CD4-positive, alpha-beta memory T cell (primary cell): ENCODE measurements at regions not wholly inside any gene's neighbourhood (a gene's known extent, or its start where the extent isn't known, plus 50 kb on each side); places are given as distances from the start of the nearest gene placed in this dataset.

Experiments
- CTCF ChIA-PET: fragments of 350-600 bp; sonication (Branson Sonifier 250); formaldehyde crosslinking; loops from one replicate; lab custom pipeline; 2021; ENCODE audit warnings: inconsistent platforms; ENCODE audit not compliant: partially characterized antibody; lab: Charles Lee
- POLR2A ChIA-PET: fragments of 350-600 bp; sonication (Branson Sonifier 250); formaldehyde crosslinking; loops from one replicate; lab custom pipeline; 2021; ENCODE audit not compliant: partially characterized antibody; lab: Charles Lee
- DNase-seq, 5 donors: peaks; one replicate each; pipeline versions ENCODE4 v3.0.0 to v3.0.0-alpha.2; 2020 to 2022; ENCODE audit warnings: mixed read lengths in 1 of 5
- H3K27ac ChIP-seq: one replicate; pipeline ENCODE4 v1.7.0; 2013; ENCODE audit warnings: low read depth, low read length
- H3K27me3 ChIP-seq: 2 replicates; pipeline ENCODE4 v1.7.0; 2013; ENCODE audit warnings: mild to moderate bottlenecking, low read length, moderate library complexity; ENCODE audit not compliant: insufficient read depth
- H3K36me3 ChIP-seq: 2 replicates; pipeline ENCODE4 v1.7.0; 2013; ENCODE audit warnings: mild to moderate bottlenecking, low read length, moderate library complexity; ENCODE audit not compliant: insufficient read depth
- H3K4me1 ChIP-seq: 2 replicates; pipeline ENCODE4 v1.7.0; 2013; ENCODE audit warnings: mild to moderate bottlenecking, low read length, moderate library complexity; ENCODE audit not compliant: insufficient read depth
- H3K4me3 ChIP-seq, 2 donors: one replicate each; pipeline ENCODE4 v1.7.0; 2013; ENCODE audit warnings: low read length in 2 of 2, mild to moderate bottlenecking in 1 of 2
- H3K9me3 ChIP-seq, 2 donors: one replicate each; pipeline ENCODE4 v1.7.0; 2013; ENCODE audit warnings: low read length in 2 of 2, control low read depth in 1 of 2; ENCODE audit not compliant: control insufficient read depth in 1 of 2
- H3K27ac Mint-ChIP-seq, 7 donors: one replicate each; pipeline ENCODE4 v1.8.0; 2020 to 2021; ENCODE audit warnings: mixed read lengths in 7 of 7, mild to moderate bottlenecking in 6 of 7, inconsistent platforms in 3 of 7, moderate library complexity in 3 of 7
- H3K27me3 Mint-ChIP-seq, 2 donors: one replicate each; pipeline ENCODE4 v1.8.0; 2020 to 2021; ENCODE audit warnings: mixed read lengths in 2 of 2
- H3K36me3 Mint-ChIP-seq, 2 donors: one replicate each; pipeline ENCODE4 v1.8.0; 2020 to 2021; ENCODE audit warnings: mixed read lengths in 2 of 2, inconsistent platforms in 1 of 2, mild to moderate bottlenecking in 1 of 2
- H3K4me1 Mint-ChIP-seq, 4 donors: one replicate each; pipeline ENCODE4 v1.8.0; 2020 to 2021; ENCODE audit warnings: mixed read lengths in 4 of 4, mild to moderate bottlenecking in 1 of 4
- H3K4me3 Mint-ChIP-seq, 8 donors: one replicate each; pipeline ENCODE4 v1.8.0; 2020 to 2021; ENCODE audit warnings: mixed read lengths in 8 of 8, mild to moderate bottlenecking in 7 of 8, moderate library complexity in 6 of 8, inconsistent platforms in 3 of 8
- H3K9me3 Mint-ChIP-seq, 8 donors: one replicate each; pipeline ENCODE4 v1.8.0; 2020 to 2021; ENCODE audit warnings: mixed read lengths in 8 of 8, mild to moderate bottlenecking in 5 of 8, inconsistent platforms in 3 of 8, moderate library complexity in 1 of 8
- intact Hi-C: fragments of 100-400 bp; cut with micrococcal nuclease; formaldehyde crosslinking; loops from one replicate; pipeline ENCODE4 v1.15.1; 2023

DNA sequence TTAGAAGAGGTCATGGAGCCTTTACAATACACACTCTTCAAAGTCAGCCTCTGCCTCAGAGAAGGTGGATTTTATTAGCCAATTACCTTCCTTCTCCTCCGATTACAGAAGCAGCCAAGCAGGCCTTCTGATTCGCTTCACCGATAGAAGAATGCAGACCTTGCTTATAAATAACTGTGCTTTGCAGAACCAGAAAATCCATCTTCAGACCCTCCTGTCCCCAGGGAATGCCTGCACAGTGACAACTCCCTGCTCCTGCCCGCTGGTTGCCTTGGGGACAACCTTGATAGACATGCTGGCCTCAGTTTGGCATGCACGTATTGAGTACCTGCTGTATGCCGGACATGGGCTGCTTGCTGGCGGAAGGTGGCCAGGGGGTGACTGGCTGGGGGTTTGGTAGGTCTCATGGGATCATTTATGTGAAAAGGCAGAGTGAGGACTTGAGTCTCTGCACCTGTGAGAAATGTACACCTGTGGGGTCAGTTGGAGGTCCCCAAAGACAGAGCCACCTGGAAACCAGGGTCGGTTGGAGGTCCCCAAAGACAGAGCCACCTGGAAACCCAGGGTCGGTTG lies 1238.7 kb downstream of the BRD1 start:
- H3K4me1 Mint-ChIP-seq = no peaks in the 10 kb centered on the region
- no peaks in the 10 kb centered on the region for H3K36me3 Mint-ChIP-seq
- H3K9me3 Mint-ChIP-seq = no peaks in the 10 kb centered on the region
- ChIA-PET CTCF (no interaction called here), POLR2A (no interaction called here)
- Histone ChIP-seq H3K27me3 (no peaks in the 10 kb centered on the region), H3K36me3 (no peaks in the 10 kb centered on the region), H3K27ac (no peak overlapping the region), H3K4me1 (no peaks in the 10 kb centered on the region), H3K4me3 (no peak overlapping the region), H3K9me3 (no peaks in the 10 kb centered on the region)
- H3K27ac Mint-ChIP-seq = no peak overlapping the region
- intact Hi-C loops = no loop called here
- no peak for DNase-seq
- H3K4me3 Mint-ChIP-seq = no peak overlapping the region
- peaks cover 0 to 2% of the 10 kb centered on the region in 2 donors for H3K27me3 Mint-ChIP-seq

DNA sequence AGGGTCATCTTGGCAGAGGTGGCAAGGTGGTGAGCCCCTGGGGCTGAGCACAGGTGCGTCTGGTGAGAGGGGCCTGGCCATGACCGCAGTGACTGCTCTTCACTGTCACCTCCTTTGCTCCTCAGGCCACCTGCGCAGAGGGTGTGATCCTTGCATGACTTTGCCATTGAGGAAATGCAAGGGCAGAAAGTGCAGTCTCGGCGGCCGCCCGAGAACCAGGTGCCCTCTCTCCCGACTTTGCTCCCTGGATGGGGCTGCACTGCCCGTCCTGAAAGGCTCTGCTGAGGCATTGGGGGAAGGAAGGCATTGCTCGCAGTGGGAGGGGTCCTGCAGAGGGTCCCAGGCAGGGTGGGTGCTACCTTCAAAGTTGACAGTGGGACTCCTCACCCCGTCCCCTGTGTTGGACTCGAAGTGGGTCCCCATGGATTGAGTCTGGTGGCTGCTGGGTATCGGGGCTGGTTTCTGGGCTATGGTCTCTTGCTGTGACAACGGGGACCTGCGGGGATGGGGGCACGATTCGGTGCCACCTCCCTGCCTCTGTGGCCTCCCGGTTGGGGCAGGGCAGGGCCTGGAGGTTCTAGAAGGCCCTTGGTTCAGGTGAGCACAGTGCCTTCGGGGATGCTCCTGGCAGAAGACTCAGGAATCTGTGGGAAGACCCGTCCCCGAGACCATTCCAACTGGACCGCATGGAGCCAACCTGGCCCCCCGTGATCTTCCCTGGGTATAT lies 1239.4 kb downstream of the BRD1 start:
- H3K27ac ChIP-seq = no peak overlapping the region
- Mint-ChIP-seq H3K27ac (no peak overlapping the region), H3K27me3 (peaks cover 0 to 2% of the 10 kb centered on the region in 2 donors), H3K4me1 (no peaks in the 10 kb centered on the region), H3K9me3 (no peaks in the 10 kb centered on the region), H3K4me3 (no peak overlapping the region), H3K36me3 (no peaks in the 10 kb centered on the region)
- no peaks in the 10 kb centered on the region for H3K27me3 ChIP-seq
- ChIA-PET POLR2A (no interaction called here), CTCF (no interaction called here)
- intact Hi-C loops = no loop called here
- no peak overlapping the region for H3K4me3 ChIP-seq
- no peaks in the 10 kb centered on the region for H3K36me3 ChIP-seq
- no peaks in the 10 kb centered on the region for H3K4me1 ChIP-seq
- no peak for DNase-seq
- no peaks in the 10 kb centered on the region for H3K9me3 ChIP-seq

DNA sequence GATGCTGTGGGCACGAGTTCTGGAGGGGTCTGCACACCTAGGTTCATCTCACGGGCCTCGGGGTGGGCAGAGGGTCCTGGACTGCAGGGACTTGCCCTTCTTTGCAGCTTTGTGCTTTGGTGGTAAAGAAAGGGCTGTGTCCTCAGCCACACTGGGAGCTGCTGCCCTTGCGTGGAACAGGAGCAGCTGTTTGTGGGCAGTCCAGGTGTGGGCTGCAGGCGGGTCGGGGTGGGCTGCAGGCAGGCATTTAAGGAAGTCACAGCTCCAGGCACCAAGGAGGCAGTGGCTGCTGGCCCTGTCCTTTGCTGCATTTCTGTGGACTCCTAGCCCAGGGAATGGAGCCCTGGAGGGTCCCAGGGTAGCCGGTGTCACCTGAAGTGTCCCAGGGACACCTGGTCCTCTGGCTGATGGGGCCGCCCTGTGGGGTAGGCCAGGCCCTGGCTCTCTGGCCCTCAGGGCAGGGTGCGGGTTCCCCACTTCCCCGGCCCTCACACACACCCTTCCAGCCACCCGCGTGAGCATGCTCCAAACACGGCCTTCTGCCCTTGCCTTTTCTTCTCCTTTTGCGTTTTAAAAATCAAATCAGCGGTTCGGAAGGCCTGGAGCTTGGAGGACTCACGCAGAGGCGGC lies 1240.3 kb downstream of the BRD1 start:
- DNase-seq = no peak
- Mint-ChIP-seq H3K36me3 (no peaks in the 10 kb centered on the region), H3K9me3 (no peaks in the 10 kb centered on the region), H3K4me3 (no peak overlapping the region), H3K27me3 (peaks cover 0 to 2% of the 10 kb centered on the region in 2 donors), H3K27ac (no peak overlapping the region), H3K4me1 (no peaks in the 10 kb centered on the region)
- Histone ChIP-seq H3K4me3 (no peak overlapping the region), H3K27me3 (no peaks in the 10 kb centered on the region), H3K27ac (no peak overlapping the region), H3K36me3 (no peaks in the 10 kb centered on the region), H3K9me3 (no peaks in the 10 kb centered on the region), H3K4me1 (no peaks in the 10 kb centered on the region)
- intact Hi-C loops = no loop called here
- CTCF ChIA-PET = no interaction called here
- POLR2A ChIA-PET = interaction anchor here (0.6 kb wide), 1 partner anchor 302 kb away, joined by 3 read pairs; no protein-coding TSS in a partner anchor

DNA sequence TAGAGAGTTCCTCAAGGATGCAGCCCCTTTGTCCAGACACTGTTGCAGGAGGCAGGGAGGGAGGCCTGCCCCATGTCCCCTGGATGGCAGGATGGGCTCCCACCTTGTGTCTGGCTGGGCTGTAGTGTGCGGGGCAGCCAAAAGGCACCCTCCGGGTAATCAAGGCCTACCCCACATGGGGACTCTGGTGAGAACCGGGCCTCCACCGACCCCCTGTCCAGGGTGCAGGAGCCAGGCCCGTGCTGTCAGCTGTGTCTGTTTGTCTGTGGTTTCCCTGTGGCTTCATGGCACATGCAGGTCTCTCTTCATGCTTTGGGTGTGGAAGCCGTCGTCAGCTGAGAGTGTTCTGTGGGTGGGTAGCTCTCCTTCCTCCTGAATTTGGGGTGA lies 1240.9 kb downstream of the BRD1 start:
- Mint-ChIP-seq H3K36me3 (no peaks in the 10 kb centered on the region), H3K27ac (no peak overlapping the region), H3K9me3 (no peaks in the 10 kb centered on the region), H3K27me3 (peaks cover 0 to 2% of the 10 kb centered on the region in 2 donors), H3K4me3 (no peak overlapping the region), H3K4me1 (no peaks in the 10 kb centered on the region)
- Histone ChIP-seq H3K36me3 (no peaks in the 10 kb centered on the region), H3K27me3 (no peaks in the 10 kb centered on the region), H3K9me3 (no peaks in the 10 kb centered on the region), H3K27ac (no peak overlapping the region), H3K4me3 (no peak overlapping the region), H3K4me1 (no peaks in the 10 kb centered on the region)
- POLR2A ChIA-PET = interaction anchor here (0.6 kb wide), 1 partner anchor 301 kb away, joined by 3 read pairs; no protein-coding TSS in a partner anchor
- CTCF ChIA-PET = no interaction called here
- intact Hi-C loops = no loop called here
- DNase-seq = no peak

DNA sequence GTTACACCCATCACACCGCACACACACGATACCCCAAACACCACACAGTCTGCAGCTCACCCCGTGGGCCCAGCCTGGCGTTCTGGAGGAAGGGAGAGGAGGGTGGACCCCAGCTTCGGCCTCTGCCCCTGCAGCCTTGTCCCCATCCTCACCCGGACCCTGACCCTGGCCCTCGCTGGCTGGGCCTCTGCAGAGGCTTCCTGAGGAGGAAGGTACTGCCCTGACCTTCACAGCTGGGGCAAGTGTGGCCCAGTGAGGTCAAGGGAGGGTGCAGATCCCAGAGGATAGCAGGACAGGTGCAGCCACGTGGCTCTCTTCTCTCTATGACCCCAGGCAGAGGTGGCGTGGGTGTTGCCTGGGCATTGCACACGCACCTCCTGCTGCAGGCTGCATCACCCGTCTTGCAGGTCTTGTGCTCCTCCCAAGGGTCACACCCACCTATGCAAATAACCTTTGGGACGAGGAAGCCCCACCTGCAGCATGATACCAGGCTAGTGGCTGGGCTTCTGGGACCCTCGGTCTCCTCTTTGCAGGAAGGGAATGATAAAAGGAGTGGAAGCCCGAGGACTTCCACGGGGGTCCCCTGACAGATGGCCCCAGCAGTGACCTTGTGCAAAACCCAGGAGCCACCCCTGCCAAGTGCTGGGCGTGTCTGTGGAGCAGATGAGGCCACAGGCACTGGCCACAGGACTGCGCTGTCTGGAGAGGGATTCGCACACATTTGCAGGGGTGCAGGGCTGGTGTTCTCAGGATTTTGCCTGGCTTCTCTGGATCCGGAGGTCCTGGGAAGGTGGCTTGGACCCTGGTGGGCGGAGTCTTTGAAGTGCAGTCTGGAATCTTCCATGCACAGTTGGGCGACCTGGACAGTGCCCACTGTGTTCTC lies 1241.5 kb downstream of the BRD1 start:
- no peaks in the 10 kb centered on the region for H3K9me3 Mint-ChIP-seq
- H3K4me3 Mint-ChIP-seq = no peak overlapping the region
- Histone ChIP-seq H3K27me3 (no peaks in the 10 kb centered on the region), H3K4me1 (no peaks in the 10 kb centered on the region), H3K27ac (no peak overlapping the region), H3K9me3 (no peaks in the 10 kb centered on the region), H3K36me3 (no peaks in the 10 kb centered on the region), H3K4me3 (no peak overlapping the region)
- no peaks in the 10 kb centered on the region for H3K4me1 Mint-ChIP-seq
- ChIA-PET POLR2A (no interaction called here), CTCF (no interaction called here)
- H3K27ac Mint-ChIP-seq = no peak overlapping the region
- no peak for DNase-seq
- H3K27me3 Mint-ChIP-seq = peaks cover 0 to 2% of the 10 kb centered on the region in 2 donors
- no peaks in the 10 kb centered on the region for H3K36me3 Mint-ChIP-seq
- intact Hi-C loops = no loop called here

DNA sequence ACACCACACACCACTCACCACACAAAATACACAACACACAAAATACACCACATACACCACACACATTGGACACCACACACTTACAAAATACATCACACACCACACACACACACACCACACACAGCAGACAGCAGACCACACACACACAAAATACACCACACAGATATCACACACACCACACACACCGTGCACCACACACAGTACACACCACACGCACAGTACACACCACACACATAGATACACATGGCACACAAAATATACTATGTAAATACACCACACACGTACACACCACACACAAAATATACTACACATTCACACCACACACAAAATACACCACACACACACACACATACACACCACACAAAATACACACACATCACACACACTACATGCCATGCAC lies 1243.5 kb downstream of the BRD1 start:
- H3K27me3 ChIP-seq = no peaks in the 10 kb centered on the region
- no peaks in the 10 kb centered on the region for H3K4me1 ChIP-seq
- intact Hi-C loops = no loop called here
- Mint-ChIP-seq H3K27ac (no peak overlapping the region), H3K4me1 (no peaks in the 10 kb centered on the region), H3K9me3 (no peaks in the 10 kb centered on the region), H3K4me3 (no peak overlapping the region), H3K27me3 (no peaks in the 10 kb centered on the region), H3K36me3 (no peaks in the 10 kb centered on the region)
- no peaks in the 10 kb centered on the region for H3K9me3 ChIP-seq
- no peak overlapping the region for H3K27ac ChIP-seq
- H3K4me3 ChIP-seq = no peak overlapping the region
- ChIA-PET POLR2A (no interaction called here), CTCF (no interaction called here)
- no peaks in the 10 kb centered on the region for H3K36me3 ChIP-seq
- DNase-seq = no peak
